IMR-90 (cell line): ENCODE measurements at regions not wholly inside any gene's neighbourhood (a gene's known extent, or its start where the extent isn't known, plus 50 kb on each side); places are given as distances from the start of the nearest gene placed in this dataset.
A peak's percentile ranks its signal among the peaks of the same experiment; 100 is the strongest.

ENCODE experiments used
- ATAC-seq: fragments of 200-7000 bp; cut with Tn5 transposase; 2 replicates; pipeline ENCODE4 v1.9.1; 2020; ENCODE audit warnings: low read depth, mild to moderate bottlenecking, moderate library complexity
- BruUV-seq: library from RNA; stranded (reverse); fragments of 400-500 nt; replicated peaks from 2 replicates; lab custom pipeline; 2021; lab: Mats Ljungman, UMichigan
- CTCF ChIA-PET: fragments of 300-600 bp; formaldehyde crosslinking; extraction: SDS; loops from one replicate; lab custom pipeline; 2021; ENCODE audit warnings: antibody characterized with exemption; lab: Yijun Ruan, JAX
- POLR2A ChIA-PET: fragments of 300-600 bp; sonication (Branson Sonifier 250); formaldehyde crosslinking; loops from one replicate; lab custom pipeline; 2022; ENCODE audit warnings: antibody characterized with exemption; ENCODE audit not compliant: unreplicated experiment; lab: Charles Lee
- DNase-seq: peaks from one replicate; pipeline ENCODE4 v3.0.0; 2013
- H2AFZ ChIP-seq: replicated peaks from 2 replicates; pipeline ENCODE3; 2013; ENCODE audit warnings: low read length, mild to moderate bottlenecking; ENCODE audit not compliant: poor library complexity
- H2AK5ac ChIP-seq: 2 replicates; pipeline ENCODE4 v1.6.1; 2013; ENCODE audit warnings: low read depth, low read length, inconsistent platforms
- H2AK9ac ChIP-seq: replicated peaks from 2 replicates; pipeline ENCODE3; 2013; ENCODE audit warnings: mild to moderate bottlenecking, low read depth, low read length, moderate library complexity; ENCODE audit not compliant: poor library complexity
- H2BK120ac ChIP-seq: 2 replicates; pipeline ENCODE4 v1.6.1; 2013; ENCODE audit warnings: low read depth, low read length, inconsistent platforms
- H2BK15ac ChIP-seq: 3 replicates; pipeline ENCODE4 v1.6.1; 2013; ENCODE audit warnings: low read depth, low read length, inconsistent platforms
- H2BK20ac ChIP-seq: 2 replicates; pipeline ENCODE4 v1.6.1; 2013; ENCODE audit warnings: low read depth, mild to moderate bottlenecking, inconsistent platforms, low read length, moderate library complexity
- H2BK5ac ChIP-seq: 2 replicates; pipeline ENCODE4 v1.6.1; 2013; ENCODE audit warnings: mild to moderate bottlenecking, low read depth, low read length, inconsistent platforms; ENCODE audit not compliant: poor library complexity, severe bottlenecking
- H3K14ac ChIP-seq: replicated peaks from 2 replicates; pipeline ENCODE4 v1.6.1; 2013; ENCODE audit warnings: low read depth, low read length, inconsistent platforms
- H3K18ac ChIP-seq: 2 replicates; pipeline ENCODE4 v1.6.1; 2013; ENCODE audit warnings: low read depth, low read length, control low read depth
- H3K23ac ChIP-seq: 2 replicates; pipeline ENCODE4 v1.6.1; 2013; ENCODE audit warnings: low read depth, low read length, inconsistent platforms
- H3K27ac ChIP-seq: 2 replicates; pipeline ENCODE4 v1.5.1; 2013; ENCODE audit warnings: mild to moderate bottlenecking, control low read depth, low read length; ENCODE audit not compliant: insufficient read depth
- H3K27me3 ChIP-seq: 2 replicates; pipeline ENCODE4 v1.6.1; 2013; ENCODE audit warnings: low read length; ENCODE audit not compliant: control insufficient read depth, insufficient read depth
- H3K36me3 ChIP-seq: 2 replicates; pipeline ENCODE4 v1.6.1; 2013; ENCODE audit warnings: low read length, mixed read lengths; ENCODE audit not compliant: control insufficient read depth, insufficient read depth
- H3K4ac ChIP-seq: 2 replicates; pipeline ENCODE4 v1.6.1; 2013; ENCODE audit warnings: low read depth, low read length, inconsistent platforms
- H3K4me1 ChIP-seq: 2 replicates; pipeline ENCODE4 v1.6.1; 2013; ENCODE audit warnings: low read length, mixed read lengths; ENCODE audit not compliant: control insufficient read depth, insufficient read depth
- H3K4me2 ChIP-seq: 2 replicates; pipeline ENCODE4 v1.6.1; 2013; ENCODE audit warnings: low read depth, mild to moderate bottlenecking, control low read depth, low read length, moderate library complexity
- H3K4me3 ChIP-seq: 2 replicates; pipeline ENCODE4 v1.5.1; 2013; ENCODE audit warnings: low read depth, mild to moderate bottlenecking, control low read depth, low read length, moderate library complexity; ENCODE audit not compliant: insufficient read depth
- H3K56ac ChIP-seq: 2 replicates; pipeline ENCODE4 v1.6.1; 2013; ENCODE audit warnings: low read length, inconsistent platforms; ENCODE audit not compliant: insufficient read depth; ENCODE audit errors: extremely low read depth
- H3K79me1 ChIP-seq, 2 experiments: 2 replicates each; pipeline ENCODE4 v1.6.1; 2013; ENCODE audit warnings: low read length in 2 of 2, inconsistent platforms in 1 of 2, low read depth in 1 of 2
- H3K9ac ChIP-seq: 2 replicates; pipeline ENCODE4 v1.6.1; 2013; ENCODE audit warnings: low read depth, low read length, control low read depth
- H3K9me1 ChIP-seq: 2 replicates; pipeline ENCODE4 v1.6.1; 2013; ENCODE audit warnings: low read length, inconsistent platforms; ENCODE audit not compliant: insufficient read depth
- H3K9me3 ChIP-seq: 2 replicates; pipeline ENCODE4 v1.6.1; 2013; ENCODE audit warnings: low read length; ENCODE audit not compliant: control insufficient read depth, insufficient read depth
- H4K20me1 ChIP-seq: 2 replicates; pipeline ENCODE4 v1.6.1; 2013; ENCODE audit warnings: low read length, inconsistent platforms; ENCODE audit not compliant: insufficient read depth
- H4K5ac ChIP-seq: 2 replicates; pipeline ENCODE4 v1.6.1; 2013; ENCODE audit warnings: mild to moderate bottlenecking, low read depth, low read length, control low read depth
- H4K8ac ChIP-seq, 2 experiments: 2 replicates each; pipeline ENCODE4 v1.6.1; 2013; ENCODE audit warnings: low read depth in 2 of 2, low read length in 2 of 2, control low read depth in 1 of 2, inconsistent platforms in 1 of 2
- H4K91ac ChIP-seq: 2 replicates; pipeline ENCODE4 v1.6.1; 2013; ENCODE audit warnings: low read depth, low read length, inconsistent platforms; ENCODE audit not compliant: insufficient read depth
- CHD1 ChIP-seq: IDR thresholded peaks from 2 replicates; pipeline ENCODE4 v1.6.1; 2012; ENCODE audit warnings: low read depth, low read length, improper control_type of control experiment
- CTCF ChIP-seq: conservative IDR thresholded peaks from 2 replicates; pipeline ENCODE4 v1.5.1; 2012; ENCODE audit warnings: mild to moderate bottlenecking, low read depth, low read length, improper control_type of control experiment
- ELK1 ChIP-seq: fragments of 150-350 bp; IDR thresholded peaks from 2 replicates; pipeline ENCODE4 v1.6.1; 2016; ENCODE audit warnings: low read depth, mild to moderate bottlenecking, low read length, moderate library complexity, borderline replicate concordance
- MAFK ChIP-seq: IDR thresholded peaks from 2 replicates; pipeline ENCODE4 v1.6.1; 2012; ENCODE audit warnings: low read depth, low read length, improper control_type of control experiment
- NFE2L2 ChIP-seq: fragments of 150-350 bp; IDR thresholded peaks from 2 replicates; pipeline ENCODE4 v1.6.1; 2016; ENCODE audit warnings: low read depth, mild to moderate bottlenecking, low read length
- RAD21 ChIP-seq: IDR thresholded peaks from 2 replicates; pipeline ENCODE4 v1.6.1; 2012; ENCODE audit warnings: low read length, improper control_type of control experiment
- SMC3 ChIP-seq: fragments of 150-350 bp; IDR thresholded peaks from 2 replicates; pipeline ENCODE4 v1.6.1; 2016; ENCODE audit warnings: low read depth, mild to moderate bottlenecking, antibody characterized with exemption, low read length, moderate library complexity
- WGBS, 2 experiments: methylation state at CpG; one replicate each; pipeline versions ENCODE4 v1.1.5 to v1.1.7; 2013; ENCODE audit warnings: missing lambda C conversion rate in 2 of 2; ENCODE audit not compliant: insufficient read length in 1 of 2; ENCODE audit errors: extremely low coverage in 2 of 2; 5-methylcytosine and 5-hydroxymethylcytosine counted together
- dilution Hi-C: fragments of 300-500 bp; cut with HindIII; formaldehyde crosslinking; loops from one replicate; pipeline ENCODE4 v1.14.3; 2018; ENCODE audit warnings: low sequenced_read_pairs; ENCODE audit not compliant: unreplicated experiment
- in situ Hi-C: fragments of 300-500 bp; cut with MboI; formaldehyde crosslinking; loops from 3 replicates; pipeline ENCODE4 v1.14.3; 2019; ENCODE audit warnings: low sequenced_read_pairs, inconsistent platforms, mixed read lengths
- intact Hi-C: fragments of 100-400 bp; cut with micrococcal nuclease; formaldehyde crosslinking; loops from 2 replicates; pipeline ENCODE4 v1.10.0; 2022

GRCh38 chr17:36721560-36722120, 120.3 kb downstream of the MRM1 start:
- DNase-seq (peak; percentile 2), ATAC-seq (0 out of 2 replicates have a peak, but pooled peaks have one; percentile 14)
- intact Hi-C loops (no loop called here), in situ Hi-C loops (no loop called here), dilution Hi-C loops (no loop called here)
- peak overlapping the region; percentile 27 for H3K4me3 ChIP-seq
- no peak overlapping the region for H3K4ac ChIP-seq
- H4K5ac ChIP-seq, result no peak overlapping the region
- POLR2A ChIA-PET, result no interaction called here
- H2AK9ac ChIP-seq, result no peak overlapping the region
- H3K4me1 ChIP-seq, result 0 out of 2 replicates have a peak, but pooled peaks cover 1% of the 10 kb centered on the region
- peaks cover 23% of the 10 kb centered on the region for H3K27me3 ChIP-seq
- CTCF ChIA-PET, result no interaction called here
- H3K23ac ChIP-seq, result no peak overlapping the region
- no peak overlapping the region for H2BK20ac ChIP-seq
- no peaks in the 10 kb centered on the region; the same call in 1 of the 2 replicates for H3K9me1 ChIP-seq
- 80% methylated on average over 1 of the region's 8 CpGs; no CpG with 5 or more reads in 1 of the 2 experiments for WGBS, 2 experiments
- H2AK5ac ChIP-seq, result no peak overlapping the region
- H3K4me2 ChIP-seq, result peak overlapping the region; percentile 81; the same call in 1 of the 2 replicates
- no peak overlapping the region for H2BK5ac ChIP-seq
- no peak overlapping the region for H3K9ac ChIP-seq
- H3K9me3 ChIP-seq, result no peaks in the 10 kb centered on the region
- H3K36me3 ChIP-seq, result no peaks in the 10 kb centered on the region
- H4K8ac ChIP-seq, result peak overlapping the region in 1 of 2 experiments; percentile 79; a peak in 2 of 4 replicates
- no peak overlapping the region for H4K91ac ChIP-seq
- H2AFZ ChIP-seq, result no peak overlapping the region
- no peaks in the 10 kb centered on the region for H3K79me1 ChIP-seq
- no peak overlapping the region for H2BK15ac ChIP-seq
- TF ChIP-seq RAD21, result no peak
- TF ChIP-seq SMC3, result no peak
- TF ChIP-seq NFE2L2, result no peak
- no peak for TF ChIP-seq CHD1
- TF ChIP-seq CTCF, result no peak
- TF ChIP-seq MAFK, result no peak
- no peak for TF ChIP-seq ELK1
- no peak overlapping the region for H2BK120ac ChIP-seq
- H3K56ac ChIP-seq, result no peak overlapping the region
- no TSS peak for BruUV-seq
- no peaks in the 10 kb centered on the region for H4K20me1 ChIP-seq
- H3K27ac ChIP-seq, result no peak overlapping the region
- no peak overlapping the region for H3K18ac ChIP-seq
- H3K14ac ChIP-seq, result no peak overlapping the region
